Sciatic nerve (tissue), 2 donors: ENCODE measurements at regions not wholly inside any gene's neighbourhood (a gene's known extent, or its start where the extent isn't known, plus 50 kb on each side); places are given as distances from the start of the nearest gene placed in this dataset.
"Not testable (repeated sequence)": the region's sequence is repeated elsewhere in the genome, so short reads cannot be mapped to it uniquely, and the experiment has no call there.

Source experiments
- ATAC-seq: fragments of 200-7000 bp; cut with Tn5 transposase; one replicate; pipeline ENCODE4 v1.9.1; 2020; ENCODE audit warnings: mild to moderate bottlenecking, moderate library complexity
- DNase-seq: peaks from one replicate; pipeline ENCODE4 v3.0.0-alpha.2; 2020; ENCODE audit warnings: low spot score
- intact Hi-C: fragments of 100-400 bp; cut with DNase I; formaldehyde crosslinking; loops from one replicate; pipeline ENCODE4 v1.14.2; 2022
- donor health status: DM: no; HTN: no; CAD: no.
- donor health status: DM: no; HTN: no; CAD: no.

DNA sequence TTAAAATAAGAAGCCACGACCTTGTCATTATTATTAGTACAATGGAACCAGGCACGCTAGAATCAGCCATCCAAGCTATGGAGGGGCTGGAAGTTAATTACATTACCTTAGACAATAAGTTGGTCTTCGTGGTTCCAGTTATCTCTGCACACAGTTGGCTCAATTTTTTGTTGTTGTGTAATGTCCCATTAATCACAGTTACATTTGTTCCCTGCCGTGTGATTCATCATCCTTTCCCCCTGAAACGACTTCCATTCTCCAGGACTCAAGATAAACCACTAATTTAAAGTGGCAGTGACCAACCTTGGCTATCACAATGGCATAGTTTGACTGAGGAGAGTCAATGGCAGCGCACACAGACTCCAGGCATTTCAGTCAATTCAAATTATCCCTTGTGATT is 905.0 kb downstream of the RAB28 start:
- intact Hi-C loops, result no loop called here
- ATAC-seq (no peak), DNase-seq (no peak)

DNA sequence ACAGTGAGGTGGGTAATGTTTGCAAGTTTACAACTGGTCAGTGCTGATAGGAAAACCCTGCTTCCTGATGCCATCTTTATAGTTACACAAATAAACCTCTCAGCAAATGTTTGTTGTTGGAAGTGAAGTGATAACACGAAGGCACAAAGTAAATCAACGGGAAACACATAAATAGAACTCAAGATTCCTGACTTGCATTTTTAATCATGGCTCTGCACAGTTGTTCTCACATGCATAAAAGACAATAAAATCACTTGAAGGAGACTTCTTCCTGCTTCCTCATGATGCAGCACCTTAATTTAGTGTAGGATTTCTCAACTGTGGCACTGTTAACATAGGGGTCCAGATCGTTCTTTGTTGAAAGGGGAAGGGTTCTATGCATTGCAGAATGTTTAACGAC is 907.7 kb downstream of the RAB28 start:
- intact Hi-C loops, result no loop called here
- DNase-seq, result no peak
- ATAC-seq, result no peak

DNA sequence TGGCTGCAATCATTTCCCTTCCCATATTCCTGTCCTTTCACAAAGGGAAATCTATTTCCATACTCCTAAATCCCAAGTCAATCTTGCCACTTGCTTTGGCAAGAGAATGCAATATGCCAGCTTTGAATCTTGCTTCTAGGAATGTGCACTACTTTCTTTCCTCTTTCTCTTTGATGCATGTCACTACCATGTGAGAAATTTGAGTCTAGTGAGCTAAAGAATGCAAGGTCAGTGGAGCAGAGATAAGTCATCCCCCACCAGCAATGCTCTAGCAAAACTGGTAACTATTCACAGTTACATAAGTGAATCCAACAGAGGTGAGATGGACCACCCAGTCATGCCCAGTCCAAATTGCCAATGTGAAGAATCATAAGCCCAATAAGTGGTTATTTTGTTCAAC is 910.4 kb downstream of the RAB28 start:
- DNase-seq, result no peak
- no peak for ATAC-seq
- intact Hi-C loops, result no loop called here

DNA sequence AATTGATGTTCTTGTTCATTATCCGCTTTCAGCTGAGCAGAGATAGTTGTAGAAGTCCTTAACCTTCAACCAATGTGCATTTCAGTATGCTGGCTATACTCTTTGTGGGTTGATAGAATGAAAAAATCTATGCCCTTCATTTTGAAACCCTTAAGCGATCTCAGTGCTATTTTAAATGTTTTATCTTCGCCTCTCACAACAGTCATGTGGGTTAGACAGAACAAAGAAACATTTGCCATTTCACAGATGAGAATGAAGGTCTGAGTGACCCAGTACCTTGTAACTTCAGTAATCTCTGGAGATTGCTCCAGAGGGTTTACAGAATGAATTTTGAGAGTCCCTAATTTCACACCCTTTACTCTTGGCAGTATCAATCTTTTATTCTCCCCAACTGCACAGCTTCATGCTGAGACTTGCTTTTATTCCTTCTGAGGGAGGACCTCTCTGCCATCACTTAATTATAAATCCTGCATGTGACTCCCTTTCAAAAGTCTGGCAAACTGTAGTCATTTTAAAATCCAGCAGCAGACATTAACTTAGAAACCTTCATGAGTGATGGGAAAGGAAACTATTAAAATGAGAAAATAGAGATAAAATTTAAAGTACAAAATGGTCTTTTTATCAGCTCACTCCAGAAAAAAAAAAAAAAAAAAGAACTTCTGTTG is 921.5 kb downstream of the RAB28 start:
- ATAC-seq (no peak), DNase-seq (no peak)
- intact Hi-C loops, result no loop called here

DNA sequence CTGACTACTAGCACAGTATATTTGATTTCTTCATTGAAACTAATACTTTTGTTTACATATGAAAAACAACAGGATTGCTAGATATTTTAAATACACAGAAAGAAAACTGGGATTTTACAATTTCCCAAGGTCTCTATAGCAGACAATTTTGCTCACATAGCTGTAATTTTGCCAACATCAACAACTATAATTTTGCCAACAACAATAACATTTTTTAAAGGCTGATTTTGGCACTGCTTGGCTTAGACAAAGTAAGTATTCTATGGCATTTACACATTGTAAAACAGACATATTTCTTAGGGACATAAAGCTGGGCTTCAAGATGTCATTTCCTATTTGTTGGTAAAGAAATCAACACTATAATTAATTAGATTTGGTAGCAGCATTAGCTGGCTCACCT is 922.1 kb downstream of the RAB28 start:
- ATAC-seq, result no peak

DNA sequence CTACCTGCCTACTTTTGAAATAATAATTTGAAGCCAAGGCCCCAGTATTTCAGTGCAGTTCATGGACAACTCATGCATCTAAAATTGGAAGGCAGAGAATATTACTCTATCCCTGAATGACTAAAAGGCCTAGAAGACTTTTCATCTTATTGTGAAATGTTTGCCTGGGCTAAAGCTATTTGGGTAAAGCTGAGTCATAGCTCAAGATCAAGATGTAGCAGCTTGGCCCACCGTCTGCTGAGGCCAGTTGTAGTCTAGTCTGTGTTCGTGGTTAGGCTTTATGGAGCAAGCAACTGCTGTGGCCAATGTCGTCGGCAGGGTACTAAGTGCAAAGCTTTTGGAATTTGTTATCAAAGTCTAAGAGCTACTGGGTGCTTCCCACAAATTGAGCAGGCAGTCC is 929.1 kb downstream of the RAB28 start:
- no peak for ATAC-seq
- no peak for DNase-seq
- intact Hi-C loops, result no loop called here

More for the DNA sequence above, 922.1 kb downstream of the RAB28 start:
- intact Hi-C loops, result no loop called here
- DNase-seq, result no peak

DNA sequence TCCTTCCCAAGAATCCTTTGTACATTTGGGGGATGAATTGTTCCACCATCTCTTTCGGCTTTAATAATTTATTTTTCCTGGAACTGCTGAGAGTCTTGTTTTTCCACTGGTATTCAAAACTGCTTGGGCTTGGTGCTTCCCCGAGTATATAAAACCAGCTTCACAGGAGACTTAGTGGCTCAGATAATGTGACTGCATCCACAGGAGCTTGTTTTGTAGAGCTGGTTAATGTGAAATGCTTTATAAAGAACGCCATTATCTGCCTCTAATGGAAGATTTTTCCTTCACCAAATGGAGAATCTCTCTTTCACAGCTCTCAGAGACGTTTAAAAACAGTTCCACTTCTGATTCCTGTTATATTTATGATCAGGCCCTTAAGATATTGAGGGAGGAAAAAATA is 935.5 kb downstream of the RAB28 start:
- intact Hi-C loops, result no loop called here
- ATAC-seq (no peak), DNase-seq (no peak)

DNA sequence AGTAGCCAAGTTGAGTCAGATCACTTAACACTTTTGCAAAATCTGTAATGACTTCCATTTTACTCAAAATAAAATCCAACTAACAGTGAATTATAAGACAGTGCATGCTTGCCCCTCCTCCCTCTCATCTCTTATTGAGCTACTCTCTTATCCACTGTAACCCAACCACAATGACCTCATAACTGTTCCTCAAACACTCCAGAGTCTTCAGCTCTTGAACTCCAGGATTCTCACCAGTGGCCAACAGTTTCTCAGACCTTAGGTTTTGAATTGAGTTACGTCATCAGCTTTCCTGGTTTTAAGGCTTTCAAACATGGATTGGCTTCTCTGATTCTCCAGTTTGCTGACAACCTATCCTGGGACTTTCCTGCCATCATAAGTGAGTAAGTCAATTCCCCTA is 938.3 kb downstream of the RAB28 start:
- intact Hi-C loops, result no loop called here
- ATAC-seq (no peak), DNase-seq (no peak)

DNA sequence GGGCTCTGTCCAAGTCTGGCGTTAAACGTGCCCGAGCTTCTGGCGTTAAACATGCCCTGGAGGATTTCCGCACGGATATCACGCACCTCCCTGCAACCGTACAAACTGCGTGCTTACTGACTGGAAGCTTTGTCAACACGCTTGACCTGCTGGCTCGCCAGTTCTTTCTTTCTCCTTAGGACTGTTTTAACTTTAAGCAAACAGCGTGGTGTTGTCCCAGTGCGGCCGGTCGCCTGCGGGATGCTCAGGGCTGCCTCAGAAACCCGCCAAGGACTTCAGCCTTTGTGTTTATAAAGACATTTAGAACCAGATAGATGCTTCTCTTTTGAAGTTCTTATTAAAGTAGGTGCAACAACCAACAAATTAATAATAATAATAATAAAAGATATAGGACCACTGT is 946.0 kb downstream of the RAB28 start:
- DNase-seq, result no peak

DNA sequence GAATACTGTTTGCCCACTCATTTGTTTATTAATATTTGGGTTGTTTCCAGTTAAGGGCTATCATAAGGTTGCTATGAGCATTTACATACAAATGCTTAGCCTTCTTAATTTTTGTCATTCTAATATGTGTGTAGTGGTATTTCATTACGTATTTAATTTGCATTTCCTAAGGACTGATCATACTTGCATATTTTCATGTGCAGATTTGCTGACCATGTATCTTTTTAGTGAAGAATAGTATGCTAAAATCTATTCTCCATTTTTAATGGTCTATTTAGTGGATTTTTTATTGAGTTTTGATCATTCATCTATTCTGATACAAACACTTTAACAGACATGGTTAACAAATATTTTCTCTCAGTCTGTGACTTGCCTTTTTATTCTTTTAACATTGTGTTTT is 949.5 kb downstream of the RAB28 start:
- ATAC-seq (no peak), DNase-seq (no peak)
- intact Hi-C loops, result no loop called here

More for the DNA sequence above, 946.0 kb downstream of the RAB28 start:
- intact Hi-C loops, result no loop called here
- ATAC-seq, result no peak

DNA sequence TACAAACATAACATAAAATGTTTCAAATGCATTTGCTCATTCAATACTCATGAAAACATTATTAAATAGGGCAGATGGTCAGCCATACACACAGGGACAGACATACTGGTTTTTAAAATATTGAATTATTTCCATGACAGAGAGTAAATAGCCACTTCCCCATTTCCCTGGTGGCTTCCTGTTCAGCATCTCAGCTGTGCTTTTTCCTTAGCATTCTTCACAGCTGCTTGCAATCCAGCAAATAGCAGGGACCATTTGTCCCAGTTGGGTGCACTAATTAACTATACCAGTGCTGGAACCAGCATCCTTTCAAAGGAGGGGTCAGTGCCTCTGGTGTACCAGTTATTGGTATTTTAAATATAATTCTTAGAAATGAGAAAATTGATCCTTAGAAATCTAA is 964.7 kb downstream of the RAB28 start:
- DNase-seq (no peak), ATAC-seq (no peak)
- intact Hi-C loops, result no loop called here

DNA sequence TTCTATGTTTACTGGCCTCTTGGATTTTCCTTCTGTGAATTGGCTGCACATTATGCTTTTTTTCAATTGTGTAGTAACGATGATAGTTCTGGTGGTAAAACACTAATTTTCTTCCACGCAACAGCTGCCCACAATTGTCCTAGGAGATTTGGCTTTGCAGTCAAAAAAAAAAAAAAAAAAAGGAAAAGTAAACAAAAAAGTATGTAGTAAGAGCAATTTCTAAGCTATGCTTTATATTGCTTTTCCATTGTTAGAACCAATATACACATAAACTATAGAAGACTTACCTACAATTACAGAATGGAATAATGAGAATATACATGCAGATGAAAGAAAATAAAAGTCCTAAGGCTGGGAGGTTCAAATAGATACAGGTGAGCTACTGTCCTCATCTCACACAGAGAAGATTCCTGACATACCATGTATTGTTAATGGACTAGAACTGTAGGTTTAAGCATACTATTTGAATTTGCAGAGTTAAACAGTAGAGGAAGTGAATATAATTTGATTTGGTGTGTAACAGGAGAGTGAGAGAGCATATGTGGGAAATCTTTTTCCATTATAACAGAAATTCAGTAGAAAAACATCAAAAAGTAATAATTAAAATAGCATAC is 976.2 kb downstream of the RAB28 start:
- intact Hi-C loops, result no loop called here
- no peak for ATAC-seq
- no peak for DNase-seq

DNA sequence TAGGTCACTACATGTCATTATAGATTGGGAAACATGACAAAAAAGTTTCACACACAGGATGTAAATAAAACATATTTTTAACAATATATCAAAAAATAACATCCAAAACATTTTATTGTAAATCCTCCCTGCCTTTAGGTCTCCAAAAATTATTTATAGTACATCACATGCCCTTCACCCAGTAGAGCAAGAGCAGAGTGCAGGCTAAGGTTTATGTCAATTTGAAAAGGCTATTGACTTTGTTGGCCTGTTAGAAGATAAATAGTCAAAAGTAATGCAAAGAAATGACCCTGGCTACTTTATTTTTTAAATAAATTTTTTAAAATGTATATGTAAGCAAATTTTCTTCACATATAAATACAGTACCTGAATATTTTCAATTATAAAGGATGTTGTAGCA is 983.7 kb downstream of the RAB28 start:
- intact Hi-C loops, result no loop called here
- no peak for DNase-seq
- no peak for ATAC-seq

DNA sequence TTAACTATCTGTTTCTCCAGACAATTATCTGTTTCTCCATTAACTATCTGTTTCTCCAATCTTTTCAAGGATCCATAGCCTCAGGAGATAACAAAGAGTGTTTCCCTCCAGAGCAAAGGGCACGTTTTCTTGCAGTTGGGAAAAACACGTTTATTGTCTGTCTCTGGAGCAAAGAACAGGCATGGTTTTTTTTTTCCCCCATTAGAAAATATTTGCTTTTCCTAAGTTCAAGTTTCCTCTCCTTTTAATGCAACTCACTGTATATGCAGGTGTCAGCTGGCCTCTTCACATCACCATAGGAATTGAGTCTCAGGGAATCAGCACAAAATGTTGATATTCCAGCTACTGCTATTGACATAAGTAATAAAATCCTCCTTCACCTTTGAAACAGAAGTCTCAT is 984.4 kb downstream of the RAB28 start:
- DNase-seq (no peak), ATAC-seq (no peak)
- intact Hi-C loops, result no loop called here

DNA sequence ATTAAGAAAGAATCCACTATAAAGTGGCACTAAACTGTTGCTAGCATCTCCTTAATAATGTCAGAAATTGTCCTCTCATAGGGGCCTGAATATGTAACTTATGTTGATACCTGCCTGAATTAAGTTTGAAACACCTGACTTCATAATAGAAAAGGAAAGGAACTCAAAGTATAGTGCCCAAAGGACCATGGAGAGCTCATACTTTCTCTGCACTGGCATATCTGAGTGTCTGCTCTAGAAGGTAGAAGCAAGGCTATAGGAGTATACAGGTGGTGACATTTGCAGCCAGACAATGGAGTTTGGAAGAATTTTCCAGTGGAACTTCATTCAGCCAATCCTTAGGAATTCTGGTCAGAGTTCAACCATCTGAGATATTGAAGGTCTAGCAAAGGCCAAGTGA is 988.9 kb downstream of the RAB28 start:
- intact Hi-C loops, result no loop called here
- DNase-seq (no peak), ATAC-seq (no peak)

DNA sequence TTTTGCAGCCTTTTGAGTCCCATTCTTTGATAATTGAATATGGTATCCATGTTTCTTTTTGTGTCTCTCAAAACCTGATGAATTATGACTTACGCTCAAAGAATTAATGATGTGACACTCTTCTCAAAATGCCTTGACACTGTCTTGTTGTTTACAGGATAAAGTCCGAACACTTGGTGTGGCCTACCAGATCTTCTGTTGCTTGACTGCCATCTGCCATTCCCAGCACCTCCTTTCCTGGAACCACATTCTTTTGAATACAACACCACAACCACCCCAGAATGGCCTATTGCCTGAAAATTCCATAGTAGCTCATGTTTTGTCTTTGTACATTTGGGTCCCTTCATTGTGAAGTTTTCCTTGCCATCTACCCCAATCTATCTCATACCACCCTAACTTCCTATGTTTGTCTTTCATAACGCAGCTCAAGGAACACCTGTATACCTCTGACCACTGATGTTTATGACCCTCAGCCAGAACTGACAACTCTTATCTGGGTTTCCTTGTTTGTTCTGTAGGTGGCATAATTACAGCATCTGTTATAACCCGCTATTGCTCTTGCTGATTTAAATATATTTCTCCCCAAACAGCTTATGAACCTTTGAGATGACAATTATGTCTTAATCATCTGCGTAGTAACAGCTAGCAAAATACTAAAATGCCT is 991.3 kb downstream of the RAB28 start:
- intact Hi-C loops, result no loop called here
- ATAC-seq (no peak), DNase-seq (no peak)

DNA sequence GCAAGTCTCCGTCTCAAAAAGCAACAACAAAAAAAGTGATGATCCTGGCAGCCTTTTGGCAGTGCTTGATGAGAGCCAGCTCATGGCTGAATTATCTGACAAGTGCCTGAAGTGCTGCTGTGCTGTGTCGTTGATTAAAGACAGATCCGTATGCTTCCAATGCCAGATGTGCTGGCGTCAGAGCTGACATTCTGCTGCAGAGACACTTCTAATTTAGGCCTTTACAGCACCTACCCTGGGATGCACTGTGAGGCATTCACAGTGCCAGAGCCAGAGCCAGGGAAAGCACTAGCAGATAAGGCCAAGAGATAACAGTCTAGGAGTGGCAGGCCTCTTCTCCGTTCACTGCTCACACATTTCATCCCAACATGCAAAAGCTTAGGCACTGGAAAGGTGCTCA is 995.5 kb downstream of the RAB28 start:
- intact Hi-C loops, result no loop called here

DNA sequence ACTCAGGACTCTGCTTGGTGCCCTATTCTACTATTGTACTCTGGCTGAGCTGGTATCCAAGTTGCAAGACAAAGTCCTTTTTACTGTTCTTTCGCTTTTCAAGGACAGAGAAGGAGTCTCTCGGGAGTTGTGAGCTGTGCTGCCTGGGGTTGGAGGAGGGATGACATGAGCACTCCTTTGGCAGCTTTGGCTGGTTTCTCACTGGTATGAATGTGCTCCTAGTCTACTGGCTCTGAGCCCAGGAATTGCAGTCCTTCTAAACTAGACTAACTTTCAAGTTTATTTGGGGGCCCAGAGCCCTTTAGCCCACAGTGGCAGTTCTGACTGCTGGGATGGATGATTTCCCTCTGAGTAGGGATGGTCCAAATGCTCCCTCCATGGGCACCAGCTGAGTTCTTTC is 997.1 kb downstream of the RAB28 start:
- ATAC-seq, result no peak
- no peak for DNase-seq

More for the DNA sequence above, 995.5 kb downstream of the RAB28 start:
- DNase-seq (no peak), ATAC-seq (no peak)

DNA sequence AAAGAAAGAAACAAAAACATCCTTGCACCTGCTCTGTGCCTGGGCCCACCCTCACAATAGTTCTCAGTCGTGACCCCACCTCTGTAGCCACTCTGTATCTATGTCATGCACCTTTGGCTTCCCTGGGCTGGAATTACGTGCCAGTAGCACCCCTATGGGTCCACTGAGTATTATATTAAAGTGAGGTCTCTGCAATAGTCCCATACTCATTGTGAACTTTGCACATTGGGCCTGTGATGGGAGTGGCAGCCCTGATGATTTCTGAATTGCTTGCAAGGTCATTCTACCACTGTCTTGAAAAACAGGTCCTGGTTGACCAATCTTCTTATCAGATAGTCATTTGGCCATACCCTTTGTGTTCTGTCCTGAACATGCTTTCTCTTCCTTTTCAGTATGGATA is 1012.1 kb downstream of the RAB28 start:
- intact Hi-C loops, result no loop called here
- DNase-seq (no peak), ATAC-seq (no peak)

More for the DNA sequence above, 997.1 kb downstream of the RAB28 start:
- intact Hi-C loops, result no loop called here

DNA sequence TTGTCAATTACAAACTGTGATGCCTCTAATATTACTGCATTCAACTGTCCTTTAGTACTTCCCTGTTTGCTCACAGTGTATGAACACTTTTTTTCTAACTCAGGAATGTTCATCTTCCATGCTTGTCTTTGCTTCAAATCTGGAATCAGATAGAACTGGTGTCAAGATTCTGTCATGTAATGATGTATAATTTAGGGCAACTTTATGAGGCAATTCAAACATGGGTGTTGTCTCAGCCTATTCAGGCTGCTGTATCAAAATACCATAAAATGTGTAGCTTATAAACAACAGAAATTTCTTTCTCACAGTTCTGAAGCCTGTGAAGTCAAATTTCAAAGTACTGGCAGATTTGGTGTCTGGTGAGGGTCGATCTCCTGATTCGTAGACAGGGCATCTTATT is 1012.9 kb downstream of the RAB28 start:
- intact Hi-C loops, result no loop called here
- DNase-seq (no peak), ATAC-seq (no peak)

DNA sequence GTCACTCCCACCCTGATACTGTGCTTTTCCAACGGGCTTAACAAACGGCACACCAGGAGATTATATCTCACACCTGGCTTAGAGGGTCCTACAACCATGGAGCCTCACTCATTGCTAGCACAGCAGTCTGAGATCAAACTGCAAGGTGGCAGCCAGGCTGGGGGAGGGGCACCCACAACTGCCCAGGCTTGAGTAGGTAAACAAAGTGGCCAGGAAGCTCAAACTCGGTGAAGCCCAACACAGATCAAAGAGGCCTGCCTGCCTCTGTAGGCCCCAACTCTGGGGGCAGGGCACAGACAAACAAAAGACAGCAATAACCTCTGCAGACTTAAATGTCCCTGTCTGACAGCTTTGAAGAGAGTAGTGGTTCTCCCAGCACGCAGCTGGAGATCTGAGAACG is 1022.6 kb downstream of the RAB28 start:
- ATAC-seq, DNase-seq, intact Hi-C loops: not testable (repeated sequence)
